NCI-H510A treated with DMSO at 0.1 percent for 48 hours (cell line): ENCODE measurements at regions not wholly inside any gene's neighbourhood (a gene's known extent, or its start where the extent isn't known, plus 50 kb on each side); places are given as distances from the start of the nearest gene placed in this dataset.
A peak's percentile ranks its signal among the peaks of the same experiment; 100 is the strongest.

ENCODE experiments used
- DNase-seq: peaks from one replicate; lab custom pipeline; 2025; lab: John Stamatoyannopoulos, UW

GRCh38 chr2:24439971-24440340 is 51.1 kb upstream of the NCOA1 start:
- DNase-seq, result no peak

- no peak for DNase-seq
These were observed 51.6 kb upstream of the NCOA1 start for GRCh38 chr2:24439280-24439970.

- no peak for DNase-seq
These were observed 52.9 kb upstream of the NCOA1 start for GRCh38 chr2:24438106-24438505.

- no peak for DNase-seq
These were observed 55.4 kb upstream of the NCOA1 start for GRCh38 chr2:24435391-24436316.

GRCh38 chr2:24434541-24434940 is 56.5 kb upstream of the NCOA1 start:
- no peak for DNase-seq

GRCh38 chr2:24432735-24433134 is 58.3 kb upstream of the NCOA1 start:
- DNase-seq, result no peak

GRCh38 chr2:24432121-24432520 is 58.9 kb upstream of the NCOA1 start:
- no peak for DNase-seq

- DNase-seq, result no peak
These were observed 61.6 kb upstream of the NCOA1 start for GRCh38 chr2:24429197-24430074.

- no peak for DNase-seq
These were observed 64.1 kb upstream of the ITSN2 start for GRCh38 chr2:24424387-24424786.

GRCh38 chr2:24423095-24423494 is 62.8 kb upstream of the ITSN2 start:
- DNase-seq, result no peak

- peak; percentile 13 for DNase-seq
These were observed 61.3 kb upstream of the ITSN2 start for GRCh38 chr2:24421668-24422067.

- DNase-seq, result no peak
These were observed 60.0 kb upstream of the ITSN2 start for GRCh38 chr2:24420373-24420772.

GRCh38 chr2:24418166-24418841 is 58.0 kb upstream of the ITSN2 start:
- DNase-seq, result peak; percentile 10

GRCh38 chr2:24412812-24413211 is 52.5 kb upstream of the ITSN2 start:
- DNase-seq, result no peak

GRCh38 chr2:24411488-24412151 is 51.3 kb upstream of the ITSN2 start:
- DNase-seq, result no peak

- no peak for DNase-seq
These were observed 50.6 kb upstream of the ITSN2 start for GRCh38 chr2:24410976-24411375.

- DNase-seq, result peak; percentile 83
These were observed 49.6 kb upstream of the ITSN2 start for GRCh38 chr2:24409700-24410556.
